Thoracic aorta (tissue), 2 donors: ENCODE measurements at regions not wholly inside any gene's neighbourhood (a gene's known extent, or its start where the extent isn't known, plus 50 kb on each side); places are given as distances from the start of the nearest gene placed in this dataset.

Experiments used
- ATAC-seq: fragments of 150-250 bp; one replicate; pipeline ENCODE4 v1.8.0; 2017; ENCODE audit warnings: low read depth; ENCODE audit not compliant: insufficient number of reproducible peaks, low FRiP score
- DNase-seq: peaks from one replicate; pipeline ENCODE4 v3.0.0-alpha.2; 2020; ENCODE audit warnings: low spot score
- H3K27ac ChIP-seq, 2 donors: fragments of 200-600 bp; sonication (generic); 1 replicate in 1 of 2; 2 replicates in 1 of 2; pipeline ENCODE4 v1.5.1; 2016; ENCODE audit warnings: mild to moderate bottlenecking in 2 of 2, moderate library complexity in 2 of 2
- H3K27me3 ChIP-seq: fragments of 200-600 bp; sonication (generic); replicated peaks from 2 replicates; pipeline ENCODE4 v1.6.0; 2016; ENCODE audit warnings: mild to moderate bottlenecking; ENCODE audit not compliant: insufficient read depth
- H3K36me3 ChIP-seq: fragments of 200-600 bp; sonication (generic); one replicate; pipeline ENCODE4 v1.5.1; 2016
- H3K4me1 ChIP-seq, 2 donors: fragments of 200-600 bp; sonication (generic); 1 replicate in 1 of 2; 2 replicates in 1 of 2; pipeline versions ENCODE4 v1.5.1 to v1.6.0; 2016; ENCODE audit warnings: low read depth in 2 of 2, mild to moderate bottlenecking in 1 of 2; ENCODE audit not compliant: control insufficient read depth in 1 of 2
- H3K4me3 ChIP-seq: fragments of 200-600 bp; sonication (generic); 2 replicates; pipeline ENCODE4 v1.5.1; 2016; ENCODE audit warnings: mild to moderate bottlenecking
- H3K9me3 ChIP-seq: fragments of 200-600 bp; sonication (generic); 2 replicates; pipeline ENCODE4 v1.5.1; 2016
- TF ChIP-seq, protein P1 (sequence below): fragments of 200-600 bp; sonication (generic); IDR thresholded peaks from one replicate; pipeline ENCODE4 v1.5.1; 2019; ENCODE audit warnings: antibody characterized with exemption

- Histone ChIP-seq H3K4me1 (no peaks in the 10 kb centered on the region), H3K9me3 (no peaks in the 10 kb centered on the region), H3K27ac (no peak overlapping the region), H3K36me3 (no peaks in the 10 kb centered on the region), H3K4me3 (no peak overlapping the region), H3K27me3 (no peaks in the 10 kb centered on the region)
- no peak for DNase-seq
- ATAC-seq: no peak
- TF ChIP-seq, protein P1, sequence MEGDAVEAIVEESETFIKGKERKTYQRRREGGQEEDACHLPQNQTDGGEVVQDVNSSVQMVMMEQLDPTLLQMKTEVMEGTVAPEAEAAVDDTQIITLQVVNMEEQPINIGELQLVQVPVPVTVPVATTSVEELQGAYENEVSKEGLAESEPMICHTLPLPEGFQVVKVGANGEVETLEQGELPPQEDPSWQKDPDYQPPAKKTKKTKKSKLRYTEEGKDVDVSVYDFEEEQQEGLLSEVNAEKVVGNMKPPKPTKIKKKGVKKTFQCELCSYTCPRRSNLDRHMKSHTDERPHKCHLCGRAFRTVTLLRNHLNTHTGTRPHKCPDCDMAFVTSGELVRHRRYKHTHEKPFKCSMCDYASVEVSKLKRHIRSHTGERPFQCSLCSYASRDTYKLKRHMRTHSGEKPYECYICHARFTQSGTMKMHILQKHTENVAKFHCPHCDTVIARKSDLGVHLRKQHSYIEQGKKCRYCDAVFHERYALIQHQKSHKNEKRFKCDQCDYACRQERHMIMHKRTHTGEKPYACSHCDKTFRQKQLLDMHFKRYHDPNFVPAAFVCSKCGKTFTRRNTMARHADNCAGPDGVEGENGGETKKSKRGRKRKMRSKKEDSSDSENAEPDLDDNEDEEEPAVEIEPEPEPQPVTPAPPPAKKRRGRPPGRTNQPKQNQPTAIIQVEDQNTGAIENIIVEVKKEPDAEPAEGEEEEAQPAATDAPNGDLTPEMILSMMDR: no peak
Measured at GRCh38 chr1:187911820-187912219, 1083.1 kb downstream of the PLA2G4A start.

- H3K4me1 ChIP-seq: no peaks in the 10 kb centered on the region
- no peaks in the 10 kb centered on the region for H3K27me3 ChIP-seq
- DNase-seq: no peak
- H3K4me3 ChIP-seq: no peak overlapping the region
- TF ChIP-seq, protein P1: no peak
- H3K9me3 ChIP-seq: no peaks in the 10 kb centered on the region
- no peak overlapping the region for H3K27ac ChIP-seq
- ATAC-seq: no peak
- no peaks in the 10 kb centered on the region for H3K36me3 ChIP-seq
Measured at GRCh38 chr1:187920976-187921375, 1092.2 kb downstream of the PLA2G4A start.

- no peak for ATAC-seq
Measured at GRCh38 chr1:187921426-187921825, 1092.7 kb downstream of the PLA2G4A start.

DNA sequence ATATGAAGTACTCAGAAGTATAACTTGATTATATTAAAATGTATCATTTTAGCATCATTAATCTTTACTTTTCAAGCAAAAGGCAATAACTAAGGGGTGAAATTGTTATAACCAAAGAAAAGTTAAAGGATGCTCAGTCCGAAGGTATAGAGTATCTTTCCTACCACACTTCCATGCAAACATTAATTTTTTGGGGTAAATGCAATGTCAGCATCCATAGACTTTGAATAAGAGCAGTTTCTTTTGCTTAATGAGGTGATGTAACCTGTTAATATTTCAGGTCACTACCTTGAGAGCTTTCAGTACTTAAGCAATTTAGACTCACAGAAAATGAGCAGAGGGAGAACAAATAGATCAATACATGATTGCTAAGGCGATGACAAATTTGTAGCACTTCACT lies 1093.5 kb downstream of the PLA2G4A start:
- Histone ChIP-seq H3K36me3 (no peaks in the 10 kb centered on the region), H3K4me1 (no peaks in the 10 kb centered on the region), H3K9me3 (no peaks in the 10 kb centered on the region), H3K27me3 (no peaks in the 10 kb centered on the region), H3K27ac (no peak overlapping the region), H3K4me3 (no peak overlapping the region)
- DNase-seq (no peak), ATAC-seq (no peak)
- TF ChIP-seq, protein P1: no peak

More at GRCh38 chr1:187921426-187921825, 1092.7 kb downstream of the PLA2G4A start:
- Histone ChIP-seq H3K36me3 (no peaks in the 10 kb centered on the region), H3K9me3 (no peaks in the 10 kb centered on the region), H3K27ac (no peak overlapping the region), H3K4me1 (no peaks in the 10 kb centered on the region), H3K4me3 (no peak overlapping the region), H3K27me3 (no peaks in the 10 kb centered on the region)
- no peak for DNase-seq
- TF ChIP-seq, protein P1: no peak

GRCh38 chr1:187924252-187924651 lies 1095.5 kb downstream of the PLA2G4A start:
- no peaks in the 10 kb centered on the region for H3K27me3 ChIP-seq
- ATAC-seq (no peak), DNase-seq (no peak)
- no peaks in the 10 kb centered on the region for H3K36me3 ChIP-seq
- no peaks in the 10 kb centered on the region for H3K9me3 ChIP-seq
- TF ChIP-seq, protein P1: no peak
- H3K4me1 ChIP-seq: no peaks in the 10 kb centered on the region
- H3K27ac ChIP-seq: no peak overlapping the region
- H3K4me3 ChIP-seq: no peak overlapping the region
